Panc1 (cell line): ENCODE measurements at regions not wholly inside any gene's neighbourhood (a gene's known extent, or its start where the extent isn't known, plus 50 kb on each side); places are given as distances from the start of the nearest gene placed in this dataset.

Source experiments
- POLR2AphosphoS5 ChIP-seq: IDR thresholded peaks from 2 replicates; pipeline ENCODE4 v1.6.1; 2012; ENCODE audit warnings: mild to moderate bottlenecking, low read depth, low read length, moderate library complexity
- TF ChIP-seq, protein P1 (sequence below): fragments of 450-650 bp; IDR thresholded peaks from 2 replicates; pipeline ENCODE4 v1.5.1; 2017; ENCODE audit warnings: mild to moderate bottlenecking

DNA sequence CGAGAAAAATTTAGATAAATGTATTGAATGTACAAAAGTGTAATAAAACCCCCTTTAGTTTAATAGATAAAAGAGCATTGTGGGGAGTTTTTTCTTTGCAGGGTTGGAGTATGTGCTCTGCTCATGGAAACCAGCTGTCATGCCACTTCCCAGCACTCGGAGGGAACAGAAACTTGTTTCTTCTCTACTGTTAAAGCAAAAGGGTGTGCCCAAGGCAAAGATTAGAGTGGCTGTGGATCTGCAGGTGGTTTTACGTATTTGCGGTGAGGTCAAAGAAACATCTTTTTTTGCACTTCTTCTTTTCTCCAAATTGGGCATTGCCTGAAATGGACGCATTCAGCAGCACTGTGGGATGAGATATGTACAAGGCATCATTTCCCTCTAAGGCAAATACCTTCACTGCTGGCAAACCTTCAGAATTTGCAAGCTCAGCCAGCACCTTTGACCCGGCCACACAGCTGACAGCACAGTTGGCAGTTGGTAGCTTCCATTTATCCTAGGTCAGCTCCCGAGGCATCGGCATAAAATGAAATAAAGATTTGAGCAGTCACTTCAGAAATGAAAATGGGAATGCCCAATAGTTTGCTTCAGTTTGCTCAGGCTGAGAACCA, 178.4 kb upstream of the EYA4 start:
- no peak for TF ChIP-seq POLR2AphosphoS5
- TF ChIP-seq, protein P1, sequence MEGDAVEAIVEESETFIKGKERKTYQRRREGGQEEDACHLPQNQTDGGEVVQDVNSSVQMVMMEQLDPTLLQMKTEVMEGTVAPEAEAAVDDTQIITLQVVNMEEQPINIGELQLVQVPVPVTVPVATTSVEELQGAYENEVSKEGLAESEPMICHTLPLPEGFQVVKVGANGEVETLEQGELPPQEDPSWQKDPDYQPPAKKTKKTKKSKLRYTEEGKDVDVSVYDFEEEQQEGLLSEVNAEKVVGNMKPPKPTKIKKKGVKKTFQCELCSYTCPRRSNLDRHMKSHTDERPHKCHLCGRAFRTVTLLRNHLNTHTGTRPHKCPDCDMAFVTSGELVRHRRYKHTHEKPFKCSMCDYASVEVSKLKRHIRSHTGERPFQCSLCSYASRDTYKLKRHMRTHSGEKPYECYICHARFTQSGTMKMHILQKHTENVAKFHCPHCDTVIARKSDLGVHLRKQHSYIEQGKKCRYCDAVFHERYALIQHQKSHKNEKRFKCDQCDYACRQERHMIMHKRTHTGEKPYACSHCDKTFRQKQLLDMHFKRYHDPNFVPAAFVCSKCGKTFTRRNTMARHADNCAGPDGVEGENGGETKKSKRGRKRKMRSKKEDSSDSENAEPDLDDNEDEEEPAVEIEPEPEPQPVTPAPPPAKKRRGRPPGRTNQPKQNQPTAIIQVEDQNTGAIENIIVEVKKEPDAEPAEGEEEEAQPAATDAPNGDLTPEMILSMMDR = no peak
